Ovary (tissue), 3 donors: ENCODE measurements at regions not wholly inside any gene's neighbourhood (a gene's known extent, or its start where the extent isn't known, plus 50 kb on each side); places are given as distances from the start of the nearest gene placed in this dataset.
"Not testable (repeated sequence)": the region's sequence is repeated elsewhere in the genome, so short reads cannot be mapped to it uniquely, and the experiment has no call there.

Source experiments
- CTCF ChIP-seq, 3 donors: fragments of 450-650 bp in 2 of 3; fragments of 200-600 bp in 1 of 3; IDR thresholded peaks; one replicate each; pipeline versions ENCODE4 v1.5.1 to v1.8.0; 2016 to 2022; ENCODE audit warnings: antibody characterized with exemption in 3 of 3, mild to moderate bottlenecking in 1 of 3
- EP300 ChIP-seq: sonication (generic); formaldehyde crosslinking; IDR thresholded peaks from one replicate; pipeline ENCODE4 v1.6.1; 2017; ENCODE audit warnings: antibody characterized with exemption
- donor health status: DM: no; HTN: no; CAD: no.

DNA sequence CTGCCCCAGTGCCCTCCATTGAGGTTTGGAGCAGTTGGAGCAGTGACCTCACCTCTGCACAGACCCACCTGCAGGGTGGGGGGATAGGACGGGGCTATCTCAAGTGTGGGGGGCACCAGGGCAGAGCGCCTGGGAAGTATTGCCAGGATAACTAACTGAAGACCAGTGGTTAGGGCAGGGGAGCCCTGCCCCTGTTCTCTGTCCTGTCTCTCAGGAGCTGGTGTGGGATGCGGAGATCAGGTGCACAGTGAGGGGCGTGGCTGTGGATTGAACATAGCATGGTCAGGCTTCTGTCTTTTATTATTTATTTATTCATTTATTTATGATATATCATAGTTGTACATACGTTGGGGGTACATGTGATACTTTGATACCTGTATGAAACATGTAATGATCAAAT is 256.6 kb downstream of the GADD45G start:
- TF ChIP-seq CTCF (IDR thresholded peaks at IDR 0.05); EP300: not testable (repeated sequence)
